GM12892 (cell line): ENCODE measurements at regions not wholly inside any gene's neighbourhood (a gene's known extent, or its start where the extent isn't known, plus 50 kb on each side); places are given as distances from the start of the nearest gene placed in this dataset.
"Not testable (repeated sequence)": the region's sequence is repeated elsewhere in the genome, so short reads cannot be mapped to it uniquely, and the experiment has no call there.

Source experiments
- DNase-seq: peaks from one replicate; pipeline ENCODE4 v3.0.0; 2011; ENCODE audit not compliant: insufficient read length
- FAIRE-seq: peaks from 2 replicates; lab custom pipeline; 2011; peaks lifted over from hg19 to GRCh38; lab: Jason Lieb, UNC
- POLR2A ChIP-seq: IDR thresholded peaks from 2 replicates; pipeline ENCODE4 v1.6.1; 2011; ENCODE audit warnings: low read depth, low read length, control low read depth
- POLR2AphosphoS5 ChIP-seq: IDR thresholded peaks from 2 replicates; pipeline ENCODE4 v1.6.1; 2011; ENCODE audit warnings: low read depth, low read length, control low read depth
- TAF1 ChIP-seq: IDR thresholded peaks from 2 replicates; pipeline ENCODE4 v1.6.1; 2011; ENCODE audit warnings: low read depth, mild to moderate bottlenecking, control low read depth, low read length, borderline replicate concordance

GRCh38 chr5:72711351-72711750 lies 105.1 kb upstream of the TNPO1 start:
- no peak for TF ChIP-seq POLR2AphosphoS5
- TF ChIP-seq POLR2A, result no peak
- no peak for TF ChIP-seq TAF1
- DNase-seq (no peak), FAIRE-seq (no peak)

- DNase-seq, result no peak
- no peak for FAIRE-seq
- TF ChIP-seq POLR2A (no peak), TAF1 (no peak), POLR2AphosphoS5 (no peak)
Measured at GRCh38 chr5:72709341-72709740, 107.1 kb upstream of the TNPO1 start.

GRCh38 chr5:72705178-72705577 lies 111.3 kb upstream of the TNPO1 start:
- no peak for FAIRE-seq
- no peak for DNase-seq
- TF ChIP-seq TAF1, result no peak
- TF ChIP-seq POLR2A, result no peak
- TF ChIP-seq POLR2AphosphoS5, result no peak

- TF ChIP-seq POLR2AphosphoS5 (no peak), TAF1 (no peak), POLR2A (no peak)
- FAIRE-seq (no peak), DNase-seq (no peak)
Measured at GRCh38 chr5:72703876-72704275, 112.6 kb upstream of the TNPO1 start.

- DNase-seq (no peak), FAIRE-seq (no peak)
- TF ChIP-seq TAF1, result no peak
Measured at GRCh38 chr5:72702881-72703434, 113.5 kb upstream of the TNPO1 start.

DNA sequence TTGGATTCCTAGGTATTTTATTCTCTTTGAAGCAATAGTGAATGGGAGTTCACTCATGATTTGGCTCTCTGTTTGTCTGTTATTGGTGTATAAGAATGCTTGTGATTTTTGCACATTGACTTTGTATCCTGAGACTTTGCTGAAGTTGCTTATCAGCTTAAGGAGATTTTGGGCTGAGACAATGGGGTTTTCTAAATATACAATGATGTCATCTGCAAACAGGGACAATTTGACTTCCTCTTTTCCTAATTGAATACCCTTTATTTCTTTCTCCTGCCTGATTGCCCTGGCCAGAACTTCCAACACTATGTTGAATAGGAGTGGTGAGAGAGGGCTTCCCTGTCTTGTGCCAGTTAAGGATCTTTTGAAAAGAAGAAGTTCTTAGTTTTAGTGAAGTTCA lies 114.4 kb upstream of the TNPO1 start:
- FAIRE-seq, DNase-seq: not testable (repeated sequence)

DNA sequence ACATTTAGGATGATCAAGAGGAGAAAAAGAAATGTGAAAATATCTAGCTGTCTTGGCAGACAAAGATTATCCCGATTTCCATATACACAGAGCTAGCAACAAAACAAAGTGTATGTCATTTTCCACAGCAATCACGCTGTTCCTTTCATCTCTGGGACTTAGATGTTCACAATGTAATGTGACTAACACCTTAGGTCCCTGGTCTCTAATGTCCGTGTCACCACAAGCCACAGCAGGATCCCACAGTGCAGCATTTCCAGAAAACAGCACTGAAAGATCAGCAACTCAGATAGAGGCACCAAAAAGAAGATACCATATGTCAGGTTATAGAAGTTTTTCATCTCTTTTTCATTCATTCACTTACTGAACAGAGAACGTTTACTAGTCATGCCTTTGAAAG lies 118.0 kb upstream of the TNPO1 start:
- TF ChIP-seq POLR2A (no peak), TAF1 (no peak), POLR2AphosphoS5 (no peak)
- DNase-seq (no peak), FAIRE-seq (no peak)

DNA sequence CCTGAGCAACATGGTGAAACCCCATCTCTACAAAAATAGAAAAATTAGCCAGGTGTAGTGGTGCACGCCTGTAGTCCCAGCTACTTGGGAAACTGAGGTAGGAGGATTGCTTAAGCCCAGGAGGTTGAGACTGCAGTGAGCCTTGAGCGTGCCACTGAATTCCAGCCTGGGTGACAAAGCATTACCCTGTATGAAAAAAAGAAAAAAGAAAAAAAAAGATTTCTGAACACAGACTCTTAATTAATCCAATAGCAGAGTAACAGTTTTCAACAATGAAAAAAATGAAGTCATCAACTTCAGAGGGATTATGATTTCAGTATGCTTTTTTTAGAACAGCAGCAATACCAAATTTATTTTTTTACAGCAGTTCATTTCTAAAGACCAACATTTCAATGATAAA lies 118.8 kb upstream of the TNPO1 start:
- no peak for DNase-seq
- no peak for TF ChIP-seq POLR2AphosphoS5
- TF ChIP-seq POLR2A, result no peak
- FAIRE-seq, result no peak

GRCh38 chr5:72695659-72696058 lies 120.8 kb upstream of the TNPO1 start:
- FAIRE-seq (no peak), DNase-seq (no peak)
- no peak for TF ChIP-seq TAF1
- no peak for TF ChIP-seq POLR2A
- no peak for TF ChIP-seq POLR2AphosphoS5

GRCh38 chr5:72694856-72695255 lies 121.6 kb upstream of the TNPO1 start:
- DNase-seq, result no peak
- no peak for FAIRE-seq
- TF ChIP-seq POLR2A, result no peak
- no peak for TF ChIP-seq POLR2AphosphoS5
- no peak for TF ChIP-seq TAF1

DNA sequence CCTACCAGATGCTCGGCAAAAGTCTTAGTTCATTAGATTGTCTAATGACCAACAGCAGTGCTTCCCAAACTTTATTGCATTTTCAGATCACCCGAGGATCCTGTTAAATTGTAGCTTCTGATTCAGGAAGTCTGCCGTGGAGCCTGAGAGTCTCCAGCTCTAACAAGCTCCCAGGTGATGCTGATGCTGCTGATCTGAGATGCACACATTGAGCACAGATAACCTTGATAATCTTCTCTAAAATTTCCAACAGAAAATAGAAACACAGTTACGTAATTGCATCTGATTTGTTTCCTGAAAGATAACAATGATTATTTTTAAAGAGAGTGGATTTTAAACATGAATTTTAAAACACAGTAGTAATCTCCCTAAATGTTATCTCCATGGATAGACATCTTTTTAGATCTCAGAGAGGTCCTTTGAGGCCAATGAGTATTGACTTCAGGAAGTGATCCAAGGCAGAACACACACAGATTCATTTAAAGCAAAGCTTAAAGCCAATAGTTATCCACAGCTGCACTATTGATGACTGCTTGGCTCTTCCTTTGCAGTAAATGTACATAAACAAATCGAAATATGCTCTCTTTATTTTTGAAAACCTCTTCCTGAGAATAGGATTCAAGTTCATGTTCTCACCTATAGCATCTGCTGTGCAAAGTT lies 122.8 kb upstream of the TNPO1 start:
- no peak for FAIRE-seq
- no peak for DNase-seq
- TF ChIP-seq POLR2A (no peak), TAF1 (no peak), POLR2AphosphoS5 (no peak)

DNA sequence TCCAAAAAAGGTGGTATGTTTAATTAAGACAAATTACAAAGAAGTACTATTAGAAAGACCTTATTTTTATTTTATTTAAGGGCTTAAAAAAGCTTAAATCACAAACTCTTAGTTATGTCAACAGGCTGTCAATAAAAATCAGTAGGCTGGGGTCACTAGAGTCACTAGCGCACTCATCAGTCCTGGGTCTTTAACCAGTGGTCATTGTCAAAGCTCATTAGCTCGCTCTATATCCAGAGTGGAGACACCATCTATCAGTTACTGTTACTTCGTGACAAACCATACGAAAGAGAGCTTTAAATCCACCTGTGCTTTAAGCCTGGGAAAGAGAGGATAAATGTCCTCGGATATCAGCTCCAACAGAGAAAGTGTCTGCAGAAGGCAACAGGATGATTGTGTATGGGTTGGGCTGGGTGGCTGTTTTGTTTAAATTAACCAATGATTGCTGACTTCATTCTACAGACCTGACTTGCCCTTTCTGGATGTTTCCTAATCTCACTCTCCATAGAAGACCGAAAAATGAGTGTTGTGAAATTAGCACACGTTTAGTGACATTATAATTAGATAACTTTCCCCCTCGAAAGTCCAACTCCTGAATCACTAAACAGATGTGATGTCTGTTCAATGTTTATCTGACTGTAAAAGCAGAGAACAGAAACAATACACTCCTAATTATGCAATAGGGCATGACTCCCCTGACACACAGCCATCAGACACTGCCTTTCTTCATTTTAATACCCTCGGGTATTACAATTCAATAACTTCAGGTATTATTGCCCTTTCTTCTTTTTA lies 123.6 kb upstream of the TNPO1 start:
- DNase-seq (no peak), FAIRE-seq (no peak)
- TF ChIP-seq POLR2A (no peak), TAF1 (no peak), POLR2AphosphoS5 (no peak)
